HCEC 1CT (cell line): ENCODE measurements at regions not wholly inside any gene's neighbourhood (a gene's known extent, or its start where the extent isn't known, plus 50 kb on each side); places are given as distances from the start of the nearest gene placed in this dataset.

Experiments used
- DNase-seq: peaks from one replicate; pipeline ENCODE4 v3.0.0-alpha.2; 2017

DNA sequence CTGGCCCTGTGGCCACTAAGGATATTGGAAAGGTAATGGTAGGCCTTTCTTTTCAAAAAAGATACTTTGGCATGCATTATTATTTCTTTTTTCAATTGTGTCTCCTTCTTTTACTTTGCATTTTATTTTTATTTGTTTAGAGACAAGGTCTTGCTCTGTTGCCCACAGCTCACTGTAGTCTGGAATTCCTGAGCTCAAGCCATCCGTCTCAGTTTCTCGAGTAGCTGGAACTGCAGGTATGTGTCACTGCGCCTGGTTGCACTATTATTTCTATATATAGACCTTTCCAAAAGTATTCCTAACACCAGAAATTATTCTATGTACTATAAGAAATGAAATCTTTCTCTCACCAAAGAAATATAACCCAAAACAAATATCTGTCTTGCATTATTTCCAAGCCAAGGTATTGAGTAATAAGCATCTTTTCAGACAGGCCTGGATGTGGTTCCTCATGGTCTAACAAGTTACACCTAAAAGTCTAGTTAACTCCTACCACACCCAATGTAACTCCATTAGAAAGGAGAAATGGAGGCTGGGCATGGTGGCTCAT, 500.8 kb upstream of the ANKRD30A start:
- DNase-seq = no peak

DNA sequence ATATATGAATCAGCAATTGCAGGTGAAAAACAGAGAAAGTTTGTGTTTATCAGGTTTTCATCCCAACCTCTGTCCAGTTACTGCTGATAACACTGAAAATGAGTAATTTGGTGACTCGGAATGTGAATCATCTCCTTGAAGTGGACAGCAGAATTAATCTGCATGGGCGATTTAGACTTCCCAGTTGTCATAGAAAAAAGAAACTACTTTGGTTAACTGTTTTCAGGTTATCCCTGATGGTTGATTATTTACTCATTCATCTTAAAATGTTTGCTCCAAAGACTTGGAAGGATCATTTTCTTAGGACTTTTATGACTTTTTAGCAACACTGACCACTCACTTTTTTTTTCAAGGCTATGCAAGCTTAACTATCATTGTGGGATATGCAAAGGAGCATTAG, 504.1 kb upstream of the ANKRD30A start:
- no peak for DNase-seq

DNA sequence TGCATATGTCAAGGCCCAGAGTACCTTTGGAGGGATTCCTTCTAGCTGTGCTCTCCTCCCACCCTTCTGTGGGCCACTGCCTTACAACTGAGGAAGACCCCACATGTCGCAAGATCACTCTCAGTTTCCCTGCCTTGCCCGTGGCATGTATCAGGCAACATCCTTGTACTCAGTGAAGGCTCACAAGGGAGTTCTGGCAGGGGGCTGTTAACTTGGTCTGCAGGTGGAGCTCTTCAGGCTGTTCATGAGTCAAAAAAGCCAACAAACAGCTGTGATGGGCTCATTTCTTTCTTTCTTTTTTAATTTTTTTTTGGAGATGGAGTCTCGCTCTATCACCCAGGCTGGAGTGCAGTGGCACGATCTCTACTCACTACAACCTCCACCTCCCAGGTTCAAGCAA, 513.0 kb upstream of the ANKRD30A start:
- no peak for DNase-seq

DNA sequence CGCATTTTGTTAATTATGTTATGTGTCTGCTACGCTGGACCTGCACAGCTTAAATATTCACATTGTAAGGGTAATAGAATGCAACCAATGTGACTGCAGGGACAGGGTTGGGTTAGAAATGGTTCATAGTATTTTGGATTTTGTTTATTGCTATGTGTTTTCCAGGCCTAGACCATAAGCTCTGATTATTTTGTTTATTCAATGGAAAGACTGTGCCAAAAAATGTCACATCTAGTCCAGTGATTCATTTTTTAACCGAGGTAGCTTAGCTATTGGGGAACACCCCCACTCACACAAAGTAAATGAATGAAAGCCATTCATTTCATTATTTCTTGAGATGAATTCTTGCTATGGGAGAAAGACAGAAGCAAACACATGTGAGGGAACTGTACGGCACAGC, 516.5 kb upstream of the ANKRD30A start:
- no peak for DNase-seq

DNA sequence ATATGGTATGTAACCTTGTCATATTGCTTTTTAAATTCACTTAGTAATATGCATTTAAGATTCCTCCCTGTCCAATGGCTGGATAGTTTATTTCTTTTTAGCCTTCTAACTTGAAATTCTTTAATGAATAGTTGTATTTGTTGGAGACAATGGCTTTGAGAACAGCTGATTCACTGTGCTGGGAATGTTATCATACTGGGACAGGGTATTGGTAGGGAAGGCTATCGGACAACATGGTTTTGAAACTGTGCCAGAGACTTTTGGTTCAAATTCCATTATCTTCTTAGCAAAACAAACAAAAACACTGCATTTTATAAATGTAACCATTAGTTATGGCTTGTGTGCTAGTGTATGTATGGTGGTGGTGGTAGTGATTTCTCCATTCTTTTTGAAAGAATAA, 517.1 kb upstream of the ANKRD30A start:
- no peak for DNase-seq

DNA sequence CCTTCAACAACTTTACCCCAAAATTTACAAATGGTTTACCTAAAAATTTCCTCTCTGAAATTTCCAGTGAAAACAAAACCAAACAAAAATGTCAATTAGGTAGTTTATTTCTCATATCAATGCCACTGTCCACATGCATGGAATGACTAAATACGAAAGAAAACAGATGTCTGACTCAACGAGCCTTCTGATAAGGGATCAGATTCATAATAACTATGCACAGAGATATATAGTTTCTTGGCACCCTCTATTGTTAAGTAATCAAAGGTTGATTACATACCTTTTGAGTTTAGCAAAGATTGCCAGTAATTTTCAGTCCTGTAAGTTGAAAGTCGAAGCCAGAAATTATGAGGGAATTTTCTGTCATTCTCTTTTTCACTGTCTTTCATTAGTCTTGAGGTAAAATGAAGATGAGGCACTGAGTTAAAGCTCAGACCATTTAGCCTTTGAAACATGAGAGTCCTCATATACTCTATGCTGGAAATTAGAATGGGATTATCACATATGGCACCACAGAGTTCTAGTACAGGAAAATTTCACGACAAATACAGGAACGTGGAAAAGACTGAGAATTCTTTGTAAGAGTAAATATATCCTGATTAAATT, 519.1 kb upstream of the ANKRD30A start:
- DNase-seq = no peak

DNA sequence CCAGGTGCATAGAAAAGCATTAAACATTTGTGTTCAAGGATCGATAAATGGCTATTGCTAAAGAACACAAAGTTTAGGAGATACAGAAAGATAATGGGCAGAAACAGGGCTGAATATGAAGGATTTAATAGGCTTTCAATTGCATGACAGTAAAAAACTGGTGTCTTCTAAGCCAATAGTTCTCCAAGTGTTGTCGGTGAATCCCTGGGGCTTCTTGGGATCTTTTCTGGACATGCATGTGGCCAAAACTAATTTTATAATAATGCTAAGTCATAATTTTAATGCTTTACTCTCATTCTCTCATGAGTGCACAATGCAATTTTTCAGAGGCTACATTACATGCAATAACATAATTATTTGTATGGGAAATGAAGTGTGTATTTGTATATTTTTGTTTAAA, 521.1 kb upstream of the ANKRD30A start:
- no peak for DNase-seq

DNA sequence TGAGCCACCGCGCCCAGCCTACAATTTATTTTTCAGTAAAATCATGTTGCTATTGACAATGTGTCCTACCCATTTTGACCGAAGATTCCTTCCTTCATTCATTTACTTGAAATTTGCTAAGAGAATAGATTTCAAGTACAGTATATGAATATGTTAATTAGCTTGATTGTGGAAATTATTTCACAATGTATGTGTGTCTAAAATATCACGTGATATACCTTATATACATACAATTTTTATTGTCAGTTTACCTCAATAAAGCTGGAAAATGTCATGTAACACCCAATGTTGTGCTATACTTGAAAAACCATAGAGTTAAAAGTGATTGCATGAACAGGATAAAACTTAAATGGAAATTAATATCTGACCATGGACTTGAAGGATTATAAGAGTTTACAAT, 521.7 kb upstream of the ANKRD30A start:
- DNase-seq = no peak

DNA sequence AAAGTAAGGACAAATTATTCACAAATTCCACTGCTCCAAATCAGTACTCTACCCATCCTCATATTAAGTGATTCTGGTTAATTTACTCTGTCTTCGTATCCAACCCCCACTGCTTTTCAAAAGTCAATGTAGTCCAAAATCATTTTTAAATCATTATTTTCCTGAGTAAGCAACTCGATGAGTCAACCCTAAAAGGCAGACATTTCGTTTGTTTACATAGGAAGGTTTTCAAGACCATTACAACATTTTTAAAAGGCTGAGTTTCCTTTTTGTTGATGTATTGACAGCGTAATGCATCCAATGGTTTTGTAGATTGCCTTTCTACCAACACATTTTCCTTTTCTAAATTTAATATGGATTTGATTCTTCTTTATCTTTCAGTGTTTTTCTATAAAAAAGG, 523.0 kb upstream of the ANKRD30A start:
- peak; percentile 81 for DNase-seq

DNA sequence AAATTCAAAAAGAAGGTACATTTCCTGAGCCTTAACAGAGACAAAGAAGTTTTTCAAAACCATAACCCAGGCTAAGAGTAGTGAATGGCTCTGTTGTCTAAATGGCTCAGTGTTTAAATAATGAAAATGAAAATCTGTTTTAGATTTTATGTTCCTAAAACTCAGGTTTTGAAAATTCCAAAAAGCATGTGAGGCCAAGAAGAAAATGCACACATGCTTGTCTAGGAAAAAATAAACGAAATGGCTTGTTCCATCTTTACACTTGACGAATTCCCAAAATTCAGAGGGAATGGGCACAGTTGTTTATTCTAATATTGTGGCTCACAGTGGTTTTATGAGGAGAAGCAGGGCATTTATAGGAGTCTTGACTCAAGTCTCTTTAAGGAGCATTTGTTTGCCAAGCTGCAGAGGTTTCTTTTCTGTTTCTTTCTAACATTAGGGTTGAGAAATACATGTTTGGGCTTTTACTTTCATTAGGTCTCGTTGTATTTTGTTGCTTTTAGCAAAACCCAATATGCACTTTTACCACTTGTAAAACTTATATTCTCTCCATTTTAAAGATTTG, 527.6 kb upstream of the ANKRD30A start:
- DNase-seq = no peak

DNA sequence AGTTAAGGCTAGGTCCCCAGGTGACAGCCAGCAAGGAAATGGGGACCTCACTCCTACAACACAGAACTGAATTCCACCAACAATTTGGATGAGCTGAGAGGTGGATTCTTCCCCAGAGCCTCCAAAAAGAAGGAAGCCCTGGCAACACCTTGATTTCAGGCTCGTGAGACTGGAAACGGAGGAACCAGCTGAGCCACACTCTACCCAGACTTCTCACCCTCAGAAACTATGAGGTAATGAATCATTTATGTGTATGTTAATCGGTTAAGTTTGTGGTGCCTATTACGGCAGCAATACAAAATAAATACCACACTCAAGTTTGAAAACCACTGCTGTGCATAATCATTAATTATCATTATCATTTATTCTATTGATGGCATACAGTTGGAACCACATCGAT, 532.4 kb upstream of the ANKRD30A start:
- DNase-seq = no peak

DNA sequence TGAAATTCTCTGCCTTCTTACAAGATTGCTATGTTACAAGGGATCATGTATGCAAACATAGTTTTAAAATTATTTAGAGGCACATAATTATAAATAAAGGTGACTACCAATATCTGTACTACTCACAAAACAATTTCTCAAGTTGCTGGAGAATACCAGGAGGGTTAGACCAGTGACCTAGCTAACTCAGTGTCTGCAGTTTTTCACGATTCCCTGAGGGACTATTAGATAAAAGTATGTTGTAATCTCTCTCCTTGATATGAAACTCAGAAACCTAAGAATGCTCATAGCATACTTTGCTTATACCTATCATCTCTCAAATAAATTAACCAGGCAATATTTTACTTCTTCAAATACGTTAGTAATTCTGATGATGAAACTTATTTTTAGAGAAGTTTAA, 534.0 kb upstream of the ANKRD30A start:
- no peak for DNase-seq

DNA sequence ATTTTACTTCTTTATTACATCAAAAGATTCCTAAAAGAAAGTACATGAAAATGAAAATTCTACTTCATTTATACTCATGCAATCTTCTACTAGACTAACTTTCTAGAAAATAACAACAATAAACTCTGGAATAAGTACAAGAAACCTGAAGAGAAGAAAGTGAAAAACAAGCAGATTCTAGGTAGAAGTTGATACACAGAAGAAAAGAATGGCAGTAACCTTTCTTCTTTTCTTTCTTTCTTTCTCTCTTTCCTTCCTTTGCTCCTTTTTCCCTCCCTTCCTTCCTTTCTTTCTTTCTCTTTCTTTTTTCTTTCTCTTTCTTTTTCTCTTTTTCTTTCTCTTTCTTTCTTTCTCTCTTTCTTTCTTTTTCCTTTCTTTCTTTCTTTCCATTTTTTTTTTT, 541.7 kb upstream of the ANKRD30A start:
- no peak for DNase-seq

DNA sequence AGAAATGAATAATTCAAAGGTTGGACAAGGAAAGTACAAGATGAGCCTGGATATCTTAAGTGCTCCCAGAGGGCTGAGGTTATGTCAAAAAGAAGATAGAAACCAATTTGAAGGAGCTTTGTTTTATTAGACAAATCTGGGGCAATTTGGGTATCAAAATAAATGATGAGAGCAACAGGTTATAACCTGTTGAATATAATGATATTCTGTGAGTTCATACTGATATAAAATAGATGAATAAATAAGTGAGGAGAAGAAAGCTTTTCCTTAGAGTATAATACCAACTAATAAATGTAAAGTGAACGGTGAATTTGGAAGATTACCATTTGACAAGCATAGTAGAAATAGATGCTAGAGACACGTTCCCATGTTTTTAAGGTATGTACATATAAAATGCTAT, 544.2 kb upstream of the ANKRD30A start:
- no peak for DNase-seq

DNA sequence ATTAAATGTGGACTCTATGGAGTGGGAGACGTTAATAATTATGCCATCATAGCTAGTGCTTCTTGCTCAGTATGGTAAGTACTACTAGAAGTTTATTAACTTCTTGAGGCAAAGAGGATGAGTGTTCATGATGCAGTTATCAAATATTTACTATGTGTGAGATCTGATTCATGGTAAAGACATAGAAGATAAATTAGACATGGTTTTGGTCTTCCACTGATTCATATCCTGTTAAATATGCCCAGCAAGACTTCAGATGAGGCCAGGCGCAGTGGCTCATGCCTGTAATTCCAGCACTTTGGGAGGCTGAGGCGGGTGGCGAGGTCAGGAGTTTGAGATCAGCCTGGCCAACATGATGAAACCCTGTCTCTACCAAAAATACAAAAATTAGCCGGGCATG, 547.1 kb upstream of the ANKRD30A start:
- peak; percentile 96 for DNase-seq

DNA sequence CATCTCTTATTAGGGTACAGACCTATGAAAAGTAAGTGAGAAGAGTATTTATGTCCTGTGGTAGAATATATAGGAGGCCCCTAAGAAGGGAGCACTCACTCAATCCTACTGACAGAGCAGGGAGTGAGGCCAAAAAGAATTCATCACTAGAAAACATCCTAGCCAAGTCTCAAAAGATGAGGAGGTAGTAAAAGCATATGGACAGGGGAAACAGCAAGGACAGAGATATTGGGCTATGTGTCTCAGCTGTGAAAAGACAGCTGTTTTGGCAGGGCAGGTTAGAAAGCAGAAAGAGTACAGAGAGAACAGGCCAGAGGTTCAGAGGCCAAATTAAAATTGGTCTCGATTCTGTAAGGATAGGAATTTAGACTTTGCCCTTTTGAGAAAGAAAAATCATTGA, 548.3 kb upstream of the ANKRD30A start:
- no peak for DNase-seq

DNA sequence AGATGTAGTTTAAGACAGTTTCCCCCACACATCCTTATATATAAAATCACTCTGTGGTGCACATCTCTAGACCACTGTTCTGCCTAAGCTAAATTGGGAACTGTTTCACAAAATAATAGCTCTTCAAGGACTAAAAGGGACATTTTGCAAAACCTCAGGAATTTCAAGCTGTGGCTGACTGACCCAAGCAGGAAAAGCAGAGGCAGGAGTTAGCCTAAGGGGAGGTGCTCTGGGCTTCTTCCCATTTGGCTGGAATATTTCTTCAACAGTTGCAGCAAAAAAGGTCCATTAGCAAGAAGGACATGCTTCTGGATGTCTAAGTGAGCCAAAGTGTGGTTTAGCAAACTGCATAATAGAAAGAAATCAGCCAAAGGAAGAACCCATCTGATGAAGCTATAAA, 551.2 kb upstream of the ANKRD30A start:
- DNase-seq = no peak

DNA sequence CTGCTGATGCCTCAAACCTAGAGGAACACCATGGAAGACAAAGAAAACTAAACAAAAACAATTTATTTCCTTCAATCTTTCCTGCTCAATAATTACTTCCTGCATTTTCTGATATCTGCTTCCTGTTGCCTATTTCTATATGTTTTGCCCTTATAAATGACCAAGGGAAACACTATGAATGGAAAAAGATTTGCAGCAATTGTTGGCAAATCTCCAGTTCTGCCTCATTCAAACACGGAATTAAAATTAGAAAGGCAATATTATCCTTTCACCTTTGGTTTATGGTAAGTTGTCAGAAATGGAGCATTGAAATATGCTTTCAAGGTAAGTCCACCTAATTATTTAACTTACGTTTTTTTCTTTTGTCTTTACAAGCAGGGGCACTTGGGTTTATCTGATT, 552.2 kb upstream of the ANKRD30A start:
- DNase-seq = no peak

DNA sequence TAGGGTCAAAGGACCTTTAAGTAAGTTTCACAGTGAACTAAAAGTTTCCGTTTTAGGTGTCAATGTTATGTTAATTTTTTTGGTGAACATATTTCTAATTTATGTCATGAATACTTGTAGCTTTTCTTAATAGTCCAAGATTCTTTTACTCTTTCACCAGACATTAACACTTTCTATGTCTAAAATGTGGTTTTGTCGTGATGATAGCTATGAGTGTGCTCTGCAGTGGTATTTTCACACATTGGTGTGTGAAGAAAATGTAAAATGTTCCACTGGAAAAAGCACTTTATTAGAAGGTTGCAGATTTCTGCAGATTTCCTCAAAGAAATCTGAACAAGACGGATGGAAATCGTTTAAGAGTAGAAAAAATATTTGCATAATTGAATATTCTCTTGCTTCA, 561.0 kb upstream of the ANKRD30A start:
- DNase-seq = no peak

DNA sequence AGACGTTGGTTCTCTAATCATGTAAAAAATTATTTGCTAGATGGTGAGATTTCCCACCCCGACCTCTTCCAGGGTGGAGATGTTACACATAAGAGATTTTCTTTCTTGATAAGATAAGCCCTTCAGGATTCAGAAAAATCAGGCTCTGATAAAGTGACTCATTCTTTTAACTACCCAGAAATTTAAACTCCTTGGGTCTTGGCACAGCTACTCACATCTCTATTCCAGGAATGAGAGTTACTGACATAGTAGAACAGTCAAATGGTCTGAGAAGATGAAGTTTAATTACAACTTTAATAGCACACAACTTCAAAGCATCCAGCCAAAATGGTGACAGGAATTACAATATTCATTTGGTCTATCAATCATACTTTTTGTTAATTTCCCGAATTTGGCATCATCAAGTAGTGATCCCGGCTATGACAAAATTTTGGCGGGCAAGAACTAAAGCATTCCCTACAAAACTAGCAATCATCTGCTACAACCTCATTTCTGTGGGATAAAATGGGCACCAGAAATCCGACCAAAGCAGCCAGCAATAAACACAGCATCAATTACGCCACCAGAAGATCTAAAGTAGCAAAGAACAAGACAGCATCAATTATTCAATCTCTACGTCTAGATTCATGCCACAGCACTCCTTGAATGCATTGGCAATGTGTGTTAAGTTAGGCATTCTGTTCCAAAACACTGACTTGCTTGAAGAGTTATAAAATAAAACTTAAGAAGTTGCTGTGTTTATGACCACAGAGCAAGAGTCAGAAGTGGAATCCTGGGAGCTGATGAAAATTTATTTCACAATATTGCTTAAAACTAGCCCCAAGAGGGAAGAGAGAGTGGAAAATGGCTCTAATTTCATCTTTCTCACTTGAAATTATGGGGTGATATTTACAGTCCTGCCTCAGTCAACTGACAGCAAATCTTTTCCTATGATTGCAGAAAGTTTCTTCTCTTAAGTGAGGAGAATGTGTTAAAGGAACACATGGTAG, 565.7 kb upstream of the ANKRD30A start:
- no peak for DNase-seq

DNA sequence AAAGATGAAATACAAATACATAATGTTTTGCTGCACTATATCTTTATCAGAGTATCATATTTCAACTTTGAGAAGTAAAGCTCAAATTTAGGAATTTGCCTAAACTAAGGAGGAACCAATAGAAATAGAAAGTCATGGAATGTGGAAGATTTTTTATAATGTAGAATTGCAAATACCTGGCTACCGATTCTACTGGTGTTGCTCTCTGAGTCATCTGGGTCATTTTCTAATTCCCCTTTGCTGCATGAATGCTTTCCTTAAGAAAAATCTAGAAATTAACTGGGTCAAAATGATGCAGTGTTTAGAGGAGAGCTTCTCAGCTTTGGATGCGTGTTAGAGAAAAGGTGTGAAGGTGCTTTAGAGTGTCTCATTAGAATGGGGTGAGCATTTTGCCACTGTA, 568.9 kb upstream of the ANKRD30A start:
- no peak for DNase-seq

DNA sequence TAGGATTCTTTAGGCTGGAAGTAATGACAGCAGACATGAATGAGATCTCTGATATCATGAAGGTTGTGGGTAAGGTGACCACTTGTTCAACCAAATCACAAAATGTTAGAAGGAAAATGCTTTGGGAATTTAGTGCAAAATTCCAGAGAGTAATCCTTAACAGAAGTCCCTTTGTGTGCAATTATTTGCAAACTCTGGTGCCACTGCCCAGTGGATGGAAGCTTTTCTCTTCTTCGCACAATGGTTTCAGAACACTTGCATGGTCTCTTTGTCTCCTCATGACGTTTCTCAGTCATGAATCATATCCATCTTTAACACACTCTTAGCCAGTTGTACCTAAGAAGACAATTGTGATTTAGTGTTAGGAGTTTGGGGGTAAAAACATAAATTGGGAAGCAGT, 570.4 kb upstream of the ANKRD30A start:
- no peak for DNase-seq

DNA sequence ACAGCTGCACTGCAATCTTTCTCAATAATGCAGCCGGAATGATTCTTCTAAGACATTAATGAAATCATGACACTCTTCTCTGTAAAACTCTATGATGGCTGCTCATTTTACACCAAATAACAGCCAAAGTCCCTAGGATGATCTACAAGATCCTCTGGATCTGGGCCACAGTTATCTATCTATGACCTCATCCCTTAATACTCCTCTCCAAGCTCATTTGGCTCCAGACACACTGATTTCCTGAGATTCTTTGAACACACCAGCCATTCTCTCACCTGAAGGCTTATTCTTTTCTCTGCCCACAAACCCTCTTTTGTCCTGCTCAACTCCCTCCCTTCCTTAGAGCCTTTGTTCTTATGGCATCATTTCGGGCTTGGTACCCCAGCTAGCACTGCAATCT, 577.4 kb upstream of the ANKRD30A start:
- DNase-seq = no peak

DNA sequence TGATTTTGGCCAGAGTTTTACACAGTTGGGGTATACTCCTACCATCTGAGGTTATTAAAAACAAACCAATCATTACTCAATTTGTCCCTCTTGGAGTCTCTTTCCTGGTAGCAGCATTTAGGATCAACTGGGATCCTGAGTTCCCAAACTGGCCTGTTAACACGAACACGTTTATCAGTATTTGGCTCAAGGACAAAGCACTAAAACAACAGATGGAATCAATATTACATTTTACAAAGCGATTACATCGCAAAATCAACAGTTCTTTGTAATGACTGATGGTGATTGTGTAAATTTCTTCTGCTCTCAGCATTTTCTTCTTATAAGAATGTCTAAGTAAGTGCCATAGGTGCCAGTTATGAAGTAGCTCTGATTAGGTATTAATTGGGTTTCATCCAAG, 582.9 kb upstream of the ANKRD30A start:
- DNase-seq = peak; percentile 15
